ENCODE measurements at regions not wholly inside any gene's neighbourhood (a gene's known extent, or its start where the extent isn't known, plus 50 kb on each side); places are given as distances from the start of the nearest gene placed in this dataset.

DNA sequence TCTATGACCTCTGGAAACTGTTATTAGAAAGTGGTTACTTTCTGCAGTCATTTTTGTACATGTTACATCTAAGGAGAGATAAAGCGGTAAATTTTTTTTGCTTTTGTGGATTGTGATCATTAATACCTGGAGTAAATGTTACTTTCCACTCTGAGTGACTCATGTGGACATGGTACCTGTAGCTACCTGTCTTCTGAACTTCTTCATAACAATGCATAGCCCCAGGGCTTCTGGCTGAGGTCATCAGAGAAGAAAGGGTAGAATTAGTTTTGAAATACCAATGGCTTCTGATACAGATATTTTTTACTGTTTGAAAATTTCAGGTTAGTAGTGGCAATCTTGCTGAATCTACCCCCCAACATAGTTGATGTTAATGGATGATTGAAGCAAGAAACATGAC lies 489.3 kb downstream of the RWDD3 start:
- H3K27me3 ChIP-seq (ENCODE audit: insufficient read depth, poor library complexity, severe bottlenecking): no peaks in the 10 kb centered on the region
- DNase-seq (ENCODE audit: low read depth in 1 of 2, low spot score in 1 of 2): no peak
- no peak overlapping the region for H3K27ac ChIP-seq (replicated peaks)
- TF ChIP-seq, protein P1, sequence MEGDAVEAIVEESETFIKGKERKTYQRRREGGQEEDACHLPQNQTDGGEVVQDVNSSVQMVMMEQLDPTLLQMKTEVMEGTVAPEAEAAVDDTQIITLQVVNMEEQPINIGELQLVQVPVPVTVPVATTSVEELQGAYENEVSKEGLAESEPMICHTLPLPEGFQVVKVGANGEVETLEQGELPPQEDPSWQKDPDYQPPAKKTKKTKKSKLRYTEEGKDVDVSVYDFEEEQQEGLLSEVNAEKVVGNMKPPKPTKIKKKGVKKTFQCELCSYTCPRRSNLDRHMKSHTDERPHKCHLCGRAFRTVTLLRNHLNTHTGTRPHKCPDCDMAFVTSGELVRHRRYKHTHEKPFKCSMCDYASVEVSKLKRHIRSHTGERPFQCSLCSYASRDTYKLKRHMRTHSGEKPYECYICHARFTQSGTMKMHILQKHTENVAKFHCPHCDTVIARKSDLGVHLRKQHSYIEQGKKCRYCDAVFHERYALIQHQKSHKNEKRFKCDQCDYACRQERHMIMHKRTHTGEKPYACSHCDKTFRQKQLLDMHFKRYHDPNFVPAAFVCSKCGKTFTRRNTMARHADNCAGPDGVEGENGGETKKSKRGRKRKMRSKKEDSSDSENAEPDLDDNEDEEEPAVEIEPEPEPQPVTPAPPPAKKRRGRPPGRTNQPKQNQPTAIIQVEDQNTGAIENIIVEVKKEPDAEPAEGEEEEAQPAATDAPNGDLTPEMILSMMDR (IDR thresholded peaks at IDR 0.05; ENCODE audit: insufficient read depth, low read length): no peak
- TF ChIP-seq SPI1 (IDR thresholded peaks at IDR 0.05; ENCODE audit: borderline replicate concordance, low read depth): no peak
- no peak for TF ChIP-seq GABPA (IDR thresholded peaks at IDR 0.05; ENCODE audit: low read depth)
- no peak for TF ChIP-seq POLR2AphosphoS5 (IDR thresholded peaks at IDR 0.05; ENCODE audit: low read depth)
- TF ChIP-seq, protein P2, sequence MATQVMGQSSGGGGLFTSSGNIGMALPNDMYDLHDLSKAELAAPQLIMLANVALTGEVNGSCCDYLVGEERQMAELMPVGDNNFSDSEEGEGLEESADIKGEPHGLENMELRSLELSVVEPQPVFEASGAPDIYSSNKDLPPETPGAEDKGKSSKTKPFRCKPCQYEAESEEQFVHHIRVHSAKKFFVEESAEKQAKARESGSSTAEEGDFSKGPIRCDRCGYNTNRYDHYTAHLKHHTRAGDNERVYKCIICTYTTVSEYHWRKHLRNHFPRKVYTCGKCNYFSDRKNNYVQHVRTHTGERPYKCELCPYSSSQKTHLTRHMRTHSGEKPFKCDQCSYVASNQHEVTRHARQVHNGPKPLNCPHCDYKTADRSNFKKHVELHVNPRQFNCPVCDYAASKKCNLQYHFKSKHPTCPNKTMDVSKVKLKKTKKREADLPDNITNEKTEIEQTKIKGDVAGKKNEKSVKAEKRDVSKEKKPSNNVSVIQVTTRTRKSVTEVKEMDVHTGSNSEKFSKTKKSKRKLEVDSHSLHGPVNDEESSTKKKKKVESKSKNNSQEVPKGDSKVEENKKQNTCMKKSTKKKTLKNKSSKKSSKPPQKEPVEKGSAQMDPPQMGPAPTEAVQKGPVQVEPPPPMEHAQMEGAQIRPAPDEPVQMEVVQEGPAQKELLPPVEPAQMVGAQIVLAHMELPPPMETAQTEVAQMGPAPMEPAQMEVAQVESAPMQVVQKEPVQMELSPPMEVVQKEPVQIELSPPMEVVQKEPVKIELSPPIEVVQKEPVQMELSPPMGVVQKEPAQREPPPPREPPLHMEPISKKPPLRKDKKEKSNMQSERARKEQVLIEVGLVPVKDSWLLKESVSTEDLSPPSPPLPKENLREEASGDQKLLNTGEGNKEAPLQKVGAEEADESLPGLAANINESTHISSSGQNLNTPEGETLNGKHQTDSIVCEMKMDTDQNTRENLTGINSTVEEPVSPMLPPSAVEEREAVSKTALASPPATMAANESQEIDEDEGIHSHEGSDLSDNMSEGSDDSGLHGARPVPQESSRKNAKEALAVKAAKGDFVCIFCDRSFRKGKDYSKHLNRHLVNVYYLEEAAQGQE (IDR thresholded peaks at IDR 0.05; ENCODE audit: insufficient replicate concordance, low read depth): no peak
- no peak overlapping the region for H3K4me3 ChIP-seq (replicated peaks; ENCODE audit: insufficient read depth, low read length)

- DNase-seq (ENCODE audit: low read depth in 1 of 2, low spot score in 1 of 2): no peak
- TF ChIP-seq POLR2AphosphoS5 (IDR thresholded peaks at IDR 0.05; ENCODE audit: low read depth): no peak
- TF ChIP-seq SPI1 (IDR thresholded peaks at IDR 0.05; ENCODE audit: borderline replicate concordance, low read depth): no peak
- TF ChIP-seq, protein P2 (IDR thresholded peaks at IDR 0.05; ENCODE audit: insufficient replicate concordance, low read depth): no peak
- no peak for TF ChIP-seq GABPA (IDR thresholded peaks at IDR 0.05; ENCODE audit: low read depth)
- TF ChIP-seq, protein P1 (IDR thresholded peaks at IDR 0.05; ENCODE audit: insufficient read depth, low read length): no peak
- no peak overlapping the region for H3K27ac ChIP-seq (replicated peaks)
- H3K27me3 ChIP-seq (ENCODE audit: insufficient read depth, poor library complexity, severe bottlenecking): no peaks in the 10 kb centered on the region
- H3K4me3 ChIP-seq (replicated peaks; ENCODE audit: insufficient read depth, low read length): no peak overlapping the region
Measured at GRCh38 chr1:95728841-95729240, 494.8 kb downstream of the RWDD3 start.

GRCh38 chr1:95730986-95731385 lies 497.0 kb downstream of the RWDD3 start:
- Histone ChIP-seq H3K4me3 (replicated peaks; ENCODE audit: insufficient read depth, low read length) (no peak overlapping the region), H3K27me3 (ENCODE audit: insufficient read depth, poor library complexity, severe bottlenecking) (no peaks in the 10 kb centered on the region), H3K27ac (replicated peaks) (no peak overlapping the region)
- DNase-seq (ENCODE audit: low read depth in 1 of 2, low spot score in 1 of 2): no peak
- TF ChIP-seq POLR2AphosphoS5 (IDR thresholded peaks at IDR 0.05; ENCODE audit: low read depth) (no peak), GABPA (IDR thresholded peaks at IDR 0.05; ENCODE audit: low read depth) (no peak), SPI1 (IDR thresholded peaks at IDR 0.05; ENCODE audit: borderline replicate concordance, low read depth) (no peak)
- TF ChIP-seq, protein P2 (IDR thresholded peaks at IDR 0.05; ENCODE audit: insufficient replicate concordance, low read depth): no peak
- TF ChIP-seq, protein P1 (IDR thresholded peaks at IDR 0.05; ENCODE audit: insufficient read depth, low read length): no peak
